Activated CD8-positive, alpha-beta memory T cell treated with anti-CD3 and anti-CD28 coated beads for 4 hours (primary cell): ENCODE measurements at regions not wholly inside any gene's neighbourhood (a gene's known extent, or its start where the extent isn't known, plus 50 kb on each side); places are given as distances from the start of the nearest gene placed in this dataset.

ENCODE experiments used
- DNase-seq, 2 donors: peaks; one replicate each; pipeline ENCODE4 v3.0.0-alpha.2; 2020; ENCODE audit warnings: low read depth in 2 of 2

GRCh38 chr6:11633741-11634509 lies 96.4 kb downstream of the TMEM170B start:
- no peak for DNase-seq

GRCh38 chr6:11634948-11635347 lies 97.4 kb downstream of the TMEM170B start:
- DNase-seq: no peak

GRCh38 chr6:11636121-11636520 lies 98.6 kb downstream of the TMEM170B start:
- no peak for DNase-seq

- DNase-seq: no peak
These were observed 99.7 kb downstream of the TMEM170B start for GRCh38 chr6:11637266-11637665.

- DNase-seq: no peak
These were observed 102.1 kb downstream of the TMEM170B start for GRCh38 chr6:11639376-11640235.

- DNase-seq: no peak
These were observed 102.9 kb downstream of the TMEM170B start for GRCh38 chr6:11640486-11640885.

- DNase-seq: no peak
These were observed 106.5 kb downstream of the TMEM170B start for GRCh38 chr6:11644071-11644470.

GRCh38 chr6:11644601-11645000 lies 107.1 kb downstream of the TMEM170B start:
- no peak for DNase-seq

GRCh38 chr6:11645016-11645415 lies 107.5 kb downstream of the TMEM170B start:
- DNase-seq: no peak

GRCh38 chr6:11648436-11648775 lies 110.9 kb downstream of the TMEM170B start:
- DNase-seq: no peak

- DNase-seq: no peak
These were observed 111.3 kb downstream of the TMEM170B start for GRCh38 chr6:11648889-11649288.

- DNase-seq: no peak
These were observed 112.6 kb downstream of the TMEM170B start for GRCh38 chr6:11650025-11650696.

GRCh38 chr6:11650711-11651110 lies 113.2 kb downstream of the TMEM170B start:
- no peak for DNase-seq

GRCh38 chr6:11653028-11653583 lies 115.6 kb downstream of the TMEM170B start:
- peak in 1 of 2 donors; percentile 8 for DNase-seq

GRCh38 chr6:11654876-11655275 lies 117.3 kb downstream of the TMEM170B start:
- DNase-seq: no peak

- DNase-seq: no peak
These were observed 118.9 kb downstream of the TMEM170B start for GRCh38 chr6:11656491-11656890.

- DNase-seq: no peak
These were observed 118.8 kb downstream of the ADTRP start for GRCh38 chr6:11659757-11660156.

GRCh38 chr6:11662323-11662722 lies 116.3 kb downstream of the ADTRP start:
- no peak for DNase-seq

GRCh38 chr6:11663519-11663918 lies 115.1 kb downstream of the ADTRP start:
- no peak for DNase-seq
